K562 (cell line): ENCODE measurements at regions not wholly inside any gene's neighbourhood (a gene's known extent, or its start where the extent isn't known, plus 50 kb on each side); places are given as distances from the start of the nearest gene placed in this dataset.

Source experiments
- ATAC-seq: fragments of 200-7000 bp; cut with Tn5 transposase; 3 replicates; pipeline ENCODE4 v1.9.1; 2020; ENCODE audit warnings: moderate library complexity
- BruUV-seq: library from RNA; stranded (reverse); fragments of 400-500 nt; replicated peaks from 2 replicates; lab custom pipeline; 2021; lab: Mats Ljungman, UMichigan
- CTCF ChIA-PET: fragments of 300-600 bp; formaldehyde crosslinking; extraction: SDS; loops from one replicate; lab custom pipeline; 2021; ENCODE audit warnings: low intra/inter-chr PET ratio; lab: Yijun Ruan, JAX
- POLR2A ChIA-PET: fragments of 300-600, 350-650 bp; sonication (Branson Sonifier 250); formaldehyde crosslinking; extraction: SDS; loops from one replicate; lab custom pipeline; 2021; ENCODE audit warnings: antibody characterized with exemption, inconsistent platforms; lab: Yijun Ruan, JAX
- DNase-seq, 4 experiments: peaks; one replicate each; pipeline versions ENCODE4 v3.0.0 to v3.0.0-alpha.2; 2011 to 2018; ENCODE audit warnings: low spot score in 3 of 4, mixed read lengths in 3 of 4; ENCODE audit errors: extremely low read depth in 1 of 4
- FAIRE-seq: peaks from 2 replicates; lab custom pipeline; 2011; peaks lifted over from hg19 to GRCh38; lab: Jason Lieb, UNC
- H2AFZ ChIP-seq: 2 replicates; pipeline ENCODE4 v1.6.0; 2011; ENCODE audit warnings: low read depth, low read length, control low read depth, inconsistent platforms
- H3K27ac ChIP-seq: fragments of 200-600 bp; 3 replicates; pipeline ENCODE4 v1.8.0; 2011; ENCODE audit warnings: low read depth, mild to moderate bottlenecking, control low read depth, inconsistent platforms, low read length, moderate library complexity, mixed read lengths; ENCODE audit errors: extremely low read depth
- H3K27me3 ChIP-seq, 2 experiments: fragments of 300-600 bp in 1 of 2; 2 replicates in 1 of 2; 3 replicates in 1 of 2; pipeline versions ENCODE4 v1.6.0 to v1.8.0; 2011; ENCODE audit warnings: inconsistent platforms in 2 of 2, low read length in 2 of 2, mild to moderate bottlenecking in 1 of 2, mixed read lengths in 1 of 2, moderate library complexity in 1 of 2; ENCODE audit not compliant: control insufficient read depth in 2 of 2, insufficient read depth in 2 of 2
- H3K36me3 ChIP-seq: fragments of 300-600 bp; 3 replicates; pipeline ENCODE4 v1.8.0; 2011; ENCODE audit warnings: mild to moderate bottlenecking, low read length, inconsistent platforms; ENCODE audit not compliant: control insufficient read depth, insufficient read depth
- H3K4me1 ChIP-seq, 2 experiments: fragments of 200-600 bp in 1 of 2; replicated peaks in 1 of 2; 2 replicates in 1 of 2; 3 replicates in 1 of 2; pipeline versions ENCODE4 v1.5.1 to v1.8.0; 2011; ENCODE audit warnings: inconsistent platforms in 2 of 2, low read length in 2 of 2, mild to moderate bottlenecking in 1 of 2, mixed read lengths in 1 of 2, moderate library complexity in 1 of 2; ENCODE audit not compliant: control insufficient read depth in 2 of 2, insufficient read depth in 2 of 2
- H3K4me2 ChIP-seq: 2 replicates; pipeline ENCODE4 v1.6.1; 2011; ENCODE audit warnings: low read length, control low read depth, inconsistent platforms, mixed read lengths; ENCODE audit not compliant: insufficient read depth
- H3K4me3 ChIP-seq: fragments of 200-600 bp; sonication (generic), shearing (Covaris generic); 2 replicates; pipeline ENCODE4 v1.5.1; 2016; ENCODE audit warnings: control low read depth, inconsistent platforms
- H3K79me2 ChIP-seq: fragments of 200-600 bp; 3 replicates; pipeline ENCODE4 v1.8.0; 2011; ENCODE audit warnings: low read length, inconsistent platforms; ENCODE audit not compliant: control insufficient read depth, insufficient read depth
- H3K9ac ChIP-seq, 2 experiments: 2 replicates each; pipeline versions ENCODE4 v1.6.0 to v1.6.1; 2011; ENCODE audit warnings: low read depth in 2 of 2, low read length in 2 of 2, control low read depth in 1 of 2, inconsistent platforms in 1 of 2, mild to moderate bottlenecking in 1 of 2, mixed read lengths in 1 of 2; ENCODE audit not compliant: insufficient read depth in 1 of 2
- H3K9me1 ChIP-seq: one replicate; pipeline ENCODE4 v1.6.0; 2011; ENCODE audit warnings: inconsistent platforms, mild to moderate bottlenecking, low read length, moderate library complexity; ENCODE audit not compliant: control insufficient read depth, insufficient read depth
- H3K9me3 ChIP-seq: replicated peaks from 2 replicates; pipeline ENCODE4 v1.5.1; 2011; ENCODE audit warnings: low read depth, low read length, inconsistent platforms; ENCODE audit not compliant: control insufficient read depth, insufficient read depth
- H4K20me1 ChIP-seq: replicated peaks from 2 replicates; pipeline ENCODE4 v1.6.1; 2011; ENCODE audit warnings: low read length, inconsistent platforms, mixed read lengths; ENCODE audit not compliant: control insufficient read depth, insufficient read depth
- DNMT1 ChIP-seq: fragments of 450-650 bp; IDR thresholded peaks from 2 replicates; pipeline ENCODE4 v1.6.1; 2016; ENCODE audit warnings: antibody characterized with exemption, mild to moderate bottlenecking
- GATAD2B ChIP-seq: fragments of 450-650 bp; IDR thresholded peaks from 2 replicates; pipeline ENCODE4 v1.6.1; 2017; ENCODE audit warnings: mild to moderate bottlenecking, borderline replicate concordance
- HLTF ChIP-seq: fragments of 450-650 bp; IDR thresholded peaks from 2 replicates; pipeline ENCODE4 v1.6.1; 2016
- L3MBTL2 ChIP-seq: fragments of 450-650 bp; IDR thresholded peaks from 2 replicates; pipeline ENCODE4 v1.6.1; 2016; ENCODE audit warnings: mild to moderate bottlenecking, moderate library complexity
- POLR3A ChIP-seq: IDR thresholded peaks from 2 replicates; pipeline ENCODE4 v1.6.1; 2011; ENCODE audit warnings: borderline replicate concordance, mild to moderate bottlenecking, moderate library complexity; ENCODE audit not compliant: insufficient read length, insufficient read depth; ENCODE audit errors: extremely low read depth
- RFX1 ChIP-seq: fragments of 450-650 bp; IDR thresholded peaks from 2 replicates; pipeline ENCODE4 v1.6.1; 2016; ENCODE audit warnings: mild to moderate bottlenecking, moderate library complexity
- SMARCB1 ChIP-seq: IDR thresholded peaks from 2 replicates; pipeline ENCODE4 v1.6.1; 2011; ENCODE audit warnings: improper control_type of control experiment, low read depth; ENCODE audit not compliant: insufficient read length
- SUPT5H ChIP-seq: fragments of 450-650 bp; IDR thresholded peaks from 2 replicates; pipeline ENCODE4 v1.6.1; 2016
- U2AF1 ChIP-seq: fragments of 200-400 bp; formaldehyde crosslinking; optimal IDR thresholded peaks from 2 replicates; pipeline ENCODE3; 2017; ENCODE audit warnings: mild to moderate bottlenecking, low read depth, low read length, moderate library complexity
- ZFP30 ChIP-seq: fragments of 250-450 bp; sonication (Bioruptor Pico); IDR thresholded peaks from 2 replicates; pipeline ENCODE4 v1.8.0; 2022; ENCODE audit warnings: moderate library complexity, mild to moderate bottlenecking, inconsistent platforms, borderline replicate concordance
- ZNF41 ChIP-seq: fragments of 250-450 bp; sonication (Bioruptor Pico); conservative IDR thresholded peaks from 2 replicates; pipeline ENCODE4 v1.4.0; 2020; ENCODE audit warnings: mild to moderate bottlenecking
- whole genome bisulfite sequencing: fragments of 100-300 bp; shearing (Covaris generic); methylation state at CpG from one replicate; pipeline ENCODE4 v1.1.6; 2016; ENCODE audit warnings: low coverage, mixed read lengths; ENCODE audit not compliant: insufficient coverage; ENCODE audit errors: missing lambda C conversion rate; 5-methylcytosine and 5-hydroxymethylcytosine counted together
- in situ Hi-C: fragments of 300-500 bp; cut with MboI; formaldehyde crosslinking; loops from 4 replicates; pipeline ENCODE4 v1.15.0; 2018; ENCODE audit warnings: inconsistent platforms, mixed read lengths
- intact Hi-C: fragments of 100-400 bp; cut with micrococcal nuclease; formaldehyde crosslinking; loops from 2 replicates; pipeline ENCODE4 v1.14.2; 2022
- TF ChIP-seq, protein P1 (sequence below): sonication (generic); formaldehyde crosslinking; IDR thresholded peaks from 2 replicates; pipeline ENCODE4 v1.8.1; 2023; ENCODE audit warnings: mild to moderate bottlenecking, missing genetic modification reagents
- TF ChIP-seq, protein P2 (sequence below), 2 experiments: fragments of 450-650 bp; IDR thresholded peaks; 2 replicates each; pipeline ENCODE4 v1.6.1; 2018; ENCODE audit warnings: mild to moderate bottlenecking in 2 of 2, low read depth in 1 of 2; ENCODE audit not compliant: partially characterized antibody in 2 of 2
- TF ChIP-seq, protein P3 (sequence below), 2 experiments: IDR thresholded peaks; 2 replicates each; pipeline ENCODE4 v1.6.1; 2011; ENCODE audit warnings: borderline replicate concordance in 1 of 2, control low read depth in 1 of 2, low read depth in 1 of 2, low read length in 1 of 2, mild to moderate bottlenecking in 1 of 2, mixed read lengths in 1 of 2, moderate library complexity in 1 of 2; ENCODE audit not compliant: insufficient read depth in 1 of 2, insufficient read length in 1 of 2, poor library complexity in 1 of 2, severe bottlenecking in 1 of 2; ENCODE audit errors: extremely low read depth in 1 of 2

DNA sequence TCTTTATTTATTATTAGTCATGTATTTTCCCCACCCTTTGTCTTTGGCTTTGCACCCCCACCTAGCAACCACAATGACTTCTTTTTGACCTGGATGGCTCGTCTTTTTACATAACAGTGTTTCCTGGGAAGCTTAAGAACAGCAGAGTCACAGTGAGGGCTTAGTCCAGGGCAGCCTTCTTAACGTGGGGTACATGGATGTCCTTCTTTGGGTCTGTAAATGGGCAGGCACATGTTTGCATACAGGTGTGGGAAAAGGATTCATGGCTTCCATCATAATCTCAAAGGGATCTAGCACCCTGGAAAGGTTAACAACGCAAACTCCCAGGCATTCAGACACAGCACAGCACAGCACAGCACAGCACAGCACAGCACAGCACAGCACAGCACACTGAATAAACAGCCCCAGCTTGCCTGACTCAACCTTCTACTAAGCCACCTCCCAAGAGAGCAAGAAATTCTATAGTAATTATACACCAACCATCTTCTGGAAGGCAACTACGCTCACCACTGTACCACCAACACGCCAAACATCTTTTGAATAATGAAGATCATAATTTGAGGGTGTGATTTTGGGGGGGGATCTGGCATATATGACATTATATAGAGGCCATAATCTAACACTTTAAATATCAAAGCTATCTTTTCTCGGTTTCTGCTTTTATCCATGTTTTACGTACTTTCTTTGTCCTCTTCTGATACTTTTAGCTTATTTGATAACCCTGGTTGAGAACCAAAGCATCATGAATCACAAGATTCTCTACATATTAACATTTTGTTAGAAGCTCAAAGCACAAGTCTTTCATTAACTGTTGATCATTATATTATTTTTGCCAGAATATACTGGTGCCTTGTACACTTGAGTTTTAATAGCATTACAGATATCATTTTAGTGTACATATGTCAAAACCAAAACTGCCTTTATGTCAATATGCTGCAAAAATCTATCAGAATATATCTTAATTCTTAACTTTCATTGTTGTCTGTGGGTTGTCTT lies 177.2 kb upstream of the KLF14 start:
- intact Hi-C loops = loop anchor here (5.0 kb wide), 1 partner anchor 51 kb away; no protein-coding TSS in a partner anchor
- H3K27ac ChIP-seq = peak overlapping the region; percentile 76
- no peak for FAIRE-seq
- no peak for TF ChIP-seq SUPT5H
- no peak for TF ChIP-seq DNMT1
- TF ChIP-seq U2AF1 = no peak
- no peak for TF ChIP-seq L3MBTL2
- no peak for TF ChIP-seq ZNF41 (CRISPR knock-in tag)
- TF ChIP-seq, protein P1, sequence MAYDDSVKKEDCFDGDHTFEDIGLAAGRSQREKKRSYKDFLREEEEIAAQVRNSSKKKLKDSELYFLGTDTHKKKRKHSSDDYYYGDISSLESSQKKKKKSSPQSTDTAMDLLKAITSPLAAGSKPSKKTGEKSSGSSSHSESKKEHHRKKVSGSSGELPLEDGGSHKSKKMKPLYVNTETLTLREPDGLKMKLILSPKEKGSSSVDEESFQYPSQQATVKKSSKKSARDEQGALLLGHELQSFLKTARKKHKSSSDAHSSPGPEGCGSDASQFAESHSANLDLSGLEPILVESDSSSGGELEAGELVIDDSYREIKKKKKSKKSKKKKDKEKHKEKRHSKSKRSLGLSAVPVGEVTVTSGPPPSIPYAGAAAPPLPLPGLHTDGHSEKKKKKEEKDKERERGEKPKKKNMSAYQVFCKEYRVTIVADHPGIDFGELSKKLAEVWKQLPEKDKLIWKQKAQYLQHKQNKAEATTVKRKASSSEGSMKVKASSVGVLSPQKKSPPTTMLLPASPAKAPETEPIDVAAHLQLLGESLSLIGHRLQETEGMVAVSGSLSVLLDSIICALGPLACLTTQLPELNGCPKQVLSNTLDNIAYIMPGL (CRISPR knock-in tag) = no peak
- TF ChIP-seq POLR3A = no peak
- TF ChIP-seq HLTF = no peak
- TF ChIP-seq SMARCB1 = no peak
- no peak for TF ChIP-seq RFX1
- TF ChIP-seq, protein P2, sequence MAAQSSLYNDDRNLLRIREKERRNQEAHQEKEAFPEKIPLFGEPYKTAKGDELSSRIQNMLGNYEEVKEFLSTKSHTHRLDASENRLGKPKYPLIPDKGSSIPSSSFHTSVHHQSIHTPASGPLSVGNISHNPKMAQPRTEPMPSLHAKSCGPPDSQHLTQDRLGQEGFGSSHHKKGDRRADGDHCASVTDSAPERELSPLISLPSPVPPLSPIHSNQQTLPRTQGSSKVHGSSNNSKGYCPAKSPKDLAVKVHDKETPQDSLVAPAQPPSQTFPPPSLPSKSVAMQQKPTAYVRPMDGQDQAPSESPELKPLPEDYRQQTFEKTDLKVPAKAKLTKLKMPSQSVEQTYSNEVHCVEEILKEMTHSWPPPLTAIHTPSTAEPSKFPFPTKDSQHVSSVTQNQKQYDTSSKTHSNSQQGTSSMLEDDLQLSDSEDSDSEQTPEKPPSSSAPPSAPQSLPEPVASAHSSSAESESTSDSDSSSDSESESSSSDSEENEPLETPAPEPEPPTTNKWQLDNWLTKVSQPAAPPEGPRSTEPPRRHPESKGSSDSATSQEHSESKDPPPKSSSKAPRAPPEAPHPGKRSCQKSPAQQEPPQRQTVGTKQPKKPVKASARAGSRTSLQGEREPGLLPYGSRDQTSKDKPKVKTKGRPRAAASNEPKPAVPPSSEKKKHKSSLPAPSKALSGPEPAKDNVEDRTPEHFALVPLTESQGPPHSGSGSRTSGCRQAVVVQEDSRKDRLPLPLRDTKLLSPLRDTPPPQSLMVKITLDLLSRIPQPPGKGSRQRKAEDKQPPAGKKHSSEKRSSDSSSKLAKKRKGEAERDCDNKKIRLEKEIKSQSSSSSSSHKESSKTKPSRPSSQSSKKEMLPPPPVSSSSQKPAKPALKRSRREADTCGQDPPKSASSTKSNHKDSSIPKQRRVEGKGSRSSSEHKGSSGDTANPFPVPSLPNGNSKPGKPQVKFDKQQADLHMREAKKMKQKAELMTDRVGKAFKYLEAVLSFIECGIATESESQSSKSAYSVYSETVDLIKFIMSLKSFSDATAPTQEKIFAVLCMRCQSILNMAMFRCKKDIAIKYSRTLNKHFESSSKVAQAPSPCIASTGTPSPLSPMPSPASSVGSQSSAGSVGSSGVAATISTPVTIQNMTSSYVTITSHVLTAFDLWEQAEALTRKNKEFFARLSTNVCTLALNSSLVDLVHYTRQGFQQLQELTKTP (IDR thresholded peaks at IDR 0.05; ENCODE audit: low read depth in 1 of 2, partially characterized antibody in 2 of 2) = peak in 1 of 2 experiments; percentile 64
- TF ChIP-seq ZFP30 (CRISPR knock-in tag) = no peak
- TF ChIP-seq, protein P3, sequence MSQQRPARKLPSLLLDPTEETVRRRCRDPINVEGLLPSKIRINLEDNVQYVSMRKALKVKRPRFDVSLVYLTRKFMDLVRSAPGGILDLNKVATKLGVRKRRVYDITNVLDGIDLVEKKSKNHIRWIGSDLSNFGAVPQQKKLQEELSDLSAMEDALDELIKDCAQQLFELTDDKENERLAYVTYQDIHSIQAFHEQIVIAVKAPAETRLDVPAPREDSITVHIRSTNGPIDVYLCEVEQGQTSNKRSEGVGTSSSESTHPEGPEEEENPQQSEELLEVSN (IDR thresholded peaks at IDR 0.05; ENCODE audit: borderline replicate concordance in 1 of 2, extremely low read depth in 1 of 2, insufficient read depth in 1 of 2, insufficient read length in 1 of 2, low read depth in 1 of 2, low read length in 1 of 2, poor library complexity in 1 of 2, severe bottlenecking in 1 of 2) = no peak
- no peak for TF ChIP-seq GATAD2B

More for the DNA sequence above, 177.2 kb upstream of the KLF14 start:
- no peaks in the 10 kb centered on the region for H3K9me3 ChIP-seq
- DNase-seq = peak; percentile 32 to 55 (median 49)
- no peaks in the 10 kb centered on the region for H3K9me1 ChIP-seq
- in situ Hi-C loops = no loop called here
- H3K4me1 ChIP-seq = peaks cover 17 to 52% of the 10 kb centered on the region in 2 experiments
- no peaks in the 10 kb centered on the region for H4K20me1 ChIP-seq
- ATAC-seq = peak; percentile 67
- no peak overlapping the region for H3K4me3 ChIP-seq
- CTCF ChIA-PET = interaction anchor here (0.9 kb wide), 1 partner anchor 96 kb away, joined by 5 read pairs; no protein-coding TSS in a partner anchor
- peak overlapping the region; percentile 19 to 69; a peak in 2 of 4 replicates for H3K9ac ChIP-seq
- BruUV-seq = no TSS peak
- H3K36me3 ChIP-seq = no peaks in the 10 kb centered on the region
- POLR2A ChIA-PET = interaction anchor here (0.6 to 1.4 kb wide), 5 partner anchors 12 to 131 kb away, joined by 3 to 6 read pairs (median 3); no protein-coding TSS in a partner anchor
- H3K4me2 ChIP-seq = peak overlapping the region; percentile 33
- no peaks in the 10 kb centered on the region for H3K27me3 ChIP-seq
- H3K79me2 ChIP-seq = peaks cover 5% of the 10 kb centered on the region; the same call in 2 of the 3 replicates
- 52% methylated on average over 7 of the region's 7 CpGs for WGBS
- peak overlapping the region; percentile 70 for H2AFZ ChIP-seq
